ENCODE measurements at regions not wholly inside any gene's neighbourhood (a gene's known extent, or its start where the extent isn't known, plus 50 kb on each side); places are given as distances from the start of the nearest gene placed in this dataset.
A peak's percentile ranks its signal among the peaks of the same experiment; 100 is the strongest.

DNA sequence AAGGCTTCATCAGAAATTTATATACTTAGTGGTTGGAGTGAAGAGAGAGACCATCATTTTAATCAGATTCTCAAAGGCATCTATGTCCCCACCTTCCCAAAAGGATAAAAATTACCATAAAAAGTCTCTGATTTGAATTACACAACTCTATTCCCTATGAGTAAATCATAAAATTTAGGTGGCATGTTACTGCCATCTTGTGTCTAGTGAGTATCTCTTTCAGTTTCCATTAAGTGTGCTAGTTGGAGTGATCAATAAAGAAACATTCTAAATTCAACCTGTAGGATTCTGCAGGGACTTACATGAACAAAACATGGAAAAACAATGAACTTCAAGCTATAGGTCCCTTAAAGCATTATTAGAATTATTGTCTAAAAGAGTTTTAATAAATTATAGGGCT is 655.4 kb downstream of the LTN1 start:
- TF ChIP-seq EZH2phosphoT487 (IDR thresholded peaks at IDR 0.05): no peak
- no peak for TF ChIP-seq EZH2 (IDR thresholded peaks at IDR 0.05)
- TF ChIP-seq, protein P1, sequence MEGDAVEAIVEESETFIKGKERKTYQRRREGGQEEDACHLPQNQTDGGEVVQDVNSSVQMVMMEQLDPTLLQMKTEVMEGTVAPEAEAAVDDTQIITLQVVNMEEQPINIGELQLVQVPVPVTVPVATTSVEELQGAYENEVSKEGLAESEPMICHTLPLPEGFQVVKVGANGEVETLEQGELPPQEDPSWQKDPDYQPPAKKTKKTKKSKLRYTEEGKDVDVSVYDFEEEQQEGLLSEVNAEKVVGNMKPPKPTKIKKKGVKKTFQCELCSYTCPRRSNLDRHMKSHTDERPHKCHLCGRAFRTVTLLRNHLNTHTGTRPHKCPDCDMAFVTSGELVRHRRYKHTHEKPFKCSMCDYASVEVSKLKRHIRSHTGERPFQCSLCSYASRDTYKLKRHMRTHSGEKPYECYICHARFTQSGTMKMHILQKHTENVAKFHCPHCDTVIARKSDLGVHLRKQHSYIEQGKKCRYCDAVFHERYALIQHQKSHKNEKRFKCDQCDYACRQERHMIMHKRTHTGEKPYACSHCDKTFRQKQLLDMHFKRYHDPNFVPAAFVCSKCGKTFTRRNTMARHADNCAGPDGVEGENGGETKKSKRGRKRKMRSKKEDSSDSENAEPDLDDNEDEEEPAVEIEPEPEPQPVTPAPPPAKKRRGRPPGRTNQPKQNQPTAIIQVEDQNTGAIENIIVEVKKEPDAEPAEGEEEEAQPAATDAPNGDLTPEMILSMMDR (IDR thresholded peaks at IDR 0.05): peak; percentile 32
